Epithelial cell of esophagus (primary cell): ENCODE measurements at regions not wholly inside any gene's neighbourhood (a gene's known extent, or its start where the extent isn't known, plus 50 kb on each side); places are given as distances from the start of the nearest gene placed in this dataset.

Experiments used
- DNase-seq: peaks from one replicate; pipeline ENCODE4 v3.0.0; 2010; ENCODE audit warnings: low read depth
- H3K4me3 ChIP-seq: 2 replicates; pipeline ENCODE4 v1.5.1; 2011; ENCODE audit warnings: mild to moderate bottlenecking, low read length, control low read depth
- CTCF ChIP-seq: IDR thresholded peaks from 2 replicates; pipeline ENCODE4 v1.5.1; 2011; ENCODE audit warnings: low read depth, mild to moderate bottlenecking, low read length, control low read depth, inconsistent platforms; ENCODE audit not compliant: insufficient read depth; ENCODE audit errors: missing control alignments

GRCh38 chr1:219833214-219833815 is 95.0 kb downstream of the SLC30A10 start:
- no peak for TF ChIP-seq CTCF
- no peak for DNase-seq

GRCh38 chr1:219826290-219826689 is 102.1 kb downstream of the SLC30A10 start:
- TF ChIP-seq CTCF: no peak
- DNase-seq: no peak
- H3K4me3 ChIP-seq: no peak overlapping the region

More at GRCh38 chr1:219833214-219833815, 95.0 kb downstream of the SLC30A10 start:
- H3K4me3 ChIP-seq: no peak overlapping the region

GRCh38 chr1:219825355-219825754 is 103.0 kb downstream of the SLC30A10 start:
- TF ChIP-seq CTCF: no peak
- DNase-seq: no peak
- H3K4me3 ChIP-seq: no peak overlapping the region

GRCh38 chr1:219824338-219824737 is 104.0 kb downstream of the SLC30A10 start:
- no peak for TF ChIP-seq CTCF
- no peak for DNase-seq
- H3K4me3 ChIP-seq: no peak overlapping the region

GRCh38 chr1:219820551-219820950 is 107.8 kb downstream of the SLC30A10 start:
- no peak for TF ChIP-seq CTCF
- no peak overlapping the region for H3K4me3 ChIP-seq
- no peak for DNase-seq

GRCh38 chr1:219817914-219818313 is 110.4 kb downstream of the SLC30A10 start:
- no peak overlapping the region for H3K4me3 ChIP-seq
- no peak for DNase-seq
- TF ChIP-seq CTCF: no peak

GRCh38 chr1:219813294-219813693 is 115.1 kb downstream of the SLC30A10 start:
- no peak overlapping the region for H3K4me3 ChIP-seq

More at GRCh38 chr1:219813294-219813693, 115.1 kb downstream of the SLC30A10 start:
- DNase-seq: no peak
- no peak for TF ChIP-seq CTCF
